Adrenal gland (tissue), 9 donors: ENCODE measurements at regions not wholly inside any gene's neighbourhood (a gene's known extent, or its start where the extent isn't known, plus 50 kb on each side); places are given as distances from the start of the nearest gene placed in this dataset.

Experiments
- DNase-seq, 7 donors: peaks; one replicate each; pipeline ENCODE4 v3.0.0-alpha.2; 2019 to 2020
- H3K27ac ChIP-seq, 5 donors: fragments of 200-600 bp; sonication (generic) in 4 of 5; 1 replicate in 3 of 5; 2 replicates in 2 of 5; pipeline versions ENCODE4 v1.5.1 to v1.8.0; 2016 to 2020; ENCODE audit warnings: mild to moderate bottlenecking in 1 of 5
- H3K27me3 ChIP-seq: fragments of 200-600 bp; 2 replicates; pipeline ENCODE4 v1.8.0; 2021
- H3K36me3 ChIP-seq, 2 donors: fragments of 200-600 bp; replicated peaks in 1 of 2; 1 replicate in 1 of 2; 2 replicates in 1 of 2; pipeline versions ENCODE4 v1.5.1 to v1.8.0; 2018 to 2022
- H3K4me1 ChIP-seq, 2 donors: fragments of 200-600 bp; replicated peaks in 1 of 2; 1 replicate in 1 of 2; 2 replicates in 1 of 2; pipeline versions ENCODE4 v1.5.1 to v1.8.0; 2018 to 2021
- H3K4me3 ChIP-seq, 4 donors: fragments of 200-600 bp; sonication (generic) in 3 of 4; one replicate each; pipeline ENCODE4 v1.5.1; 2016 to 2018
- H3K9me3 ChIP-seq, 3 donors: fragments of 200-600 bp; sonication (generic) in 1 of 3; replicated peaks in 1 of 3; 1 replicate in 2 of 3; 2 replicates in 1 of 3; pipeline versions ENCODE4 v1.5.1 to v1.8.0; 2016 to 2021
- POLR2A ChIP-seq, 2 donors: fragments of 450-650 bp; IDR thresholded peaks; one replicate each; pipeline ENCODE4 v1.6.1; 2017; ENCODE audit warnings: antibody characterized with exemption in 2 of 2, mild to moderate bottlenecking in 2 of 2, moderate library complexity in 1 of 2
- WGBS, 4 donors: extraction: QIAGEN DNeasy Blood & Tissue Kit in 2 of 4; methylation state at CpG; one replicate each; pipeline versions ENCODE4 v1.1.5 to v1.1.7; 2013 to 2017; 5-methylcytosine and 5-hydroxymethylcytosine counted together
- intact Hi-C, 2 donors: fragments of 100-400 bp; cut with DNase I; formaldehyde crosslinking; loops; one replicate each; pipeline versions ENCODE4 v1.14.1 to v1.15.0; 2022 to 2023
- TF ChIP-seq, protein P1 (sequence below), 6 experiments: fragments of 450-650 bp in 4 of 6; fragments of 200-600 bp in 2 of 6; sonication (generic) in 1 of 6; IDR thresholded peaks; 1 replicate in 5 of 6; 2 replicates in 1 of 6; pipeline versions ENCODE4 v1.5.1 to v1.8.0; 2016 to 2021; ENCODE audit warnings: antibody characterized with exemption in 6 of 6, mild to moderate bottlenecking in 2 of 6, moderate library complexity in 1 of 6
- donor health status: healthy with polysubstance abuse.
- donor health status: Bipolar disorder and iron deficiency.
- donor health status: DM: yes; HTN: yes; CAD: no.
- donor health status: DM: no; HTN: no; CAD: no.
- donor health status: DM: no; HTN: no; CAD: no.

DNA sequence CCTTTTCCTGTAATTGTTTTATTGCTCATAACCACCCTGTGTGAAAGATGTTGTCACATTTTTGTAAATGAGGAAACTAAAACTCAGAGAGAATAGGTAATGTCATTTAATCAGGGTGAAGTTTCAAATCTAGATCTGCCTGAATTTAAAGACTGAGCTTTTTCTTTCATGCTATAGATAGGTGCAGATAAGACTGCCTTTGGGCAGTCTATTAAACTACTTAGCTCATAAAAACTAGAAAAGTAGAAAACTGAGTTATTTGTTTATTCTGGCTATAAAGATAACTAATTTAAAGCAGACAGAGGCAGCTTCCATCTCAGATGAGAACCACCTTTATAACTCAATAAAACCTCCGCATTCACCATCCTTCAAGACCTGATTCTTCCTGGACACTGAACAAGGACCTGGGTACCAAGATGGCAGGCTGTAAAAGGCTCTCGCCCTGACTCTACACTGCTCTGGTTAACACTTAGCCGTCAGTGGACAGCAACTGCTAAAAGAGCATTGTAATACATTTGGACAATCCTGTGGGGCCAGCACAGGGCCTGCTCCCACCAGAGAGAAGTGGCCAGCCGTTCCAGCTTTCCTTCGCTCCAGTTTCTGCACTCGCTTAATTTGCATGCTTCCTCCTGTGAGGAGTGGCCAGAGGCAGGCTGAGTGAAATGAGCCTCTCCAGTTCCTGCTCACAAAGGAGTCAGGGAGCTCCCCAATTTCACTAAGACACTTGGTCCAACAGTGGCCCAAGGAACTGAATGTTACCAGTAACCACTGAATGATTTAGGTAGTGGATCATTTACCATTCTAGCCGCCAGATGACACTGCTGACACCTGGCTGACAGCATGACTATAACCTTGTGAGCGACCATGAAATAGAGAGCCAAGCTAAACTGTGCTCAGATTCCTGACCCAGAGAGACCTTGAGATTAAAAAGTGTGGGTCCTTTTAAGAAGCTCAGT is 566.4 kb downstream of the EFNA5 start:
- Histone ChIP-seq H3K4me3 (no peak overlapping the region), H3K27ac (no peak overlapping the region), H3K36me3 (no peaks in the 10 kb centered on the region), H3K9me3 (no peaks in the 10 kb centered on the region), H3K27me3 (no peaks in the 10 kb centered on the region), H3K4me1 (no peaks in the 10 kb centered on the region)
- intact Hi-C loops: no loop called here
- TF ChIP-seq, protein P1, sequence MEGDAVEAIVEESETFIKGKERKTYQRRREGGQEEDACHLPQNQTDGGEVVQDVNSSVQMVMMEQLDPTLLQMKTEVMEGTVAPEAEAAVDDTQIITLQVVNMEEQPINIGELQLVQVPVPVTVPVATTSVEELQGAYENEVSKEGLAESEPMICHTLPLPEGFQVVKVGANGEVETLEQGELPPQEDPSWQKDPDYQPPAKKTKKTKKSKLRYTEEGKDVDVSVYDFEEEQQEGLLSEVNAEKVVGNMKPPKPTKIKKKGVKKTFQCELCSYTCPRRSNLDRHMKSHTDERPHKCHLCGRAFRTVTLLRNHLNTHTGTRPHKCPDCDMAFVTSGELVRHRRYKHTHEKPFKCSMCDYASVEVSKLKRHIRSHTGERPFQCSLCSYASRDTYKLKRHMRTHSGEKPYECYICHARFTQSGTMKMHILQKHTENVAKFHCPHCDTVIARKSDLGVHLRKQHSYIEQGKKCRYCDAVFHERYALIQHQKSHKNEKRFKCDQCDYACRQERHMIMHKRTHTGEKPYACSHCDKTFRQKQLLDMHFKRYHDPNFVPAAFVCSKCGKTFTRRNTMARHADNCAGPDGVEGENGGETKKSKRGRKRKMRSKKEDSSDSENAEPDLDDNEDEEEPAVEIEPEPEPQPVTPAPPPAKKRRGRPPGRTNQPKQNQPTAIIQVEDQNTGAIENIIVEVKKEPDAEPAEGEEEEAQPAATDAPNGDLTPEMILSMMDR (IDR thresholded peaks at IDR 0.05): no peak
- no peak for TF ChIP-seq POLR2A (IDR thresholded peaks at IDR 0.05)
- DNase-seq: no peak
- WGBS, 4 donors: 75 to 84% (median 79%) methylated on average over 8 of the region's 8 CpGs

DNA sequence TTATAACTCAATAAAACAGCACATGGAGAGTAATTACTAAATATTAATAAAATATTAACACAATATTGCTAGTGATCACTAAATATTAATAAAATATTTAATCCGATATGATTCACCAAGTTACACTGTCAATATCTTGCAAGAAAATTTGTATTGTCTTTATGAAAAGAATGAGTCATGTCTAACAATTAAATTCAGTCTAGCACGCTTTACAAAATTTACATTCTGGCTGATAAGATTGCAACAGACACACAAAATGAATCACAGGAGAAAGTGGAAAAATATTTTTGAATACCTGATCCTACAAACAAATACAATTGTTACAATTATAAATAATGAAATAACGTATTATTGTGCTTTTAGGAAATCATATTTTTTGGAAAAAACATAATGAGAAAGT is 567.2 kb downstream of the EFNA5 start:
- H3K9me3 ChIP-seq: no peaks in the 10 kb centered on the region
- H3K4me1 ChIP-seq: no peaks in the 10 kb centered on the region
- H3K4me3 ChIP-seq: no peak overlapping the region
- no peak for DNase-seq
- H3K27me3 ChIP-seq: no peaks in the 10 kb centered on the region
- intact Hi-C loops: no loop called here
- TF ChIP-seq, protein P1 (IDR thresholded peaks at IDR 0.05): no peak
- TF ChIP-seq POLR2A (IDR thresholded peaks at IDR 0.05): no peak
- H3K27ac ChIP-seq: no peak overlapping the region
- WGBS, 4 donors: 89 to 93% (median 91%) methylated on average over 3 of the region's 3 CpGs
- H3K36me3 ChIP-seq: no peaks in the 10 kb centered on the region

DNA sequence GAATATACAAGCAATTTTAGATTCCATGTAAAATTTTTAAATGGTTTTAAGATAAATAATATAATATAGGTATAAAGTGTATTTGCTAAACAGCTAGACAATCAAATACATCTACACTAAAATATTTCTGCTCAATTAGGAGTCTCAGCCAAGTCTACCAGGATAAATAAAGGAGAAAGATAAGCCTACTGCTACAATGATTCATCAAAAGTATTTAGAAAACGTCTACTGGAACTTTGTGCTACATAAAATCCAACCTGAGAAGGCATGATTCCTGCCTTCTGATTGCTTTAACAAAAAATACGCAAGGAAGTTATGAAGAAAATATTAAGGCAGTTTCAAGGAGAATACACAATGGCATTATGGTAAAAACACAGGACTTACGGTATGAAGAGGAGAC is 570.6 kb downstream of the EFNA5 start:
- peaks cover 0 to 5% (median 0%) of the 10 kb centered on the region in 3 donors for H3K9me3 ChIP-seq
- H3K36me3 ChIP-seq: no peaks in the 10 kb centered on the region
- no peak overlapping the region for H3K27ac ChIP-seq
- no peak overlapping the region for H3K4me3 ChIP-seq
- 69 to 78% (median 70%) methylated on average over 3 of the region's 3 CpGs for whole genome bisulfite sequencing, 4 donors
- H3K4me1 ChIP-seq: no peaks in the 10 kb centered on the region
- no peak for DNase-seq
- intact Hi-C loops: no loop called here
- TF ChIP-seq, protein P1 (IDR thresholded peaks at IDR 0.05): no peak
- no peak for TF ChIP-seq POLR2A (IDR thresholded peaks at IDR 0.05)
- H3K27me3 ChIP-seq: no peaks in the 10 kb centered on the region

DNA sequence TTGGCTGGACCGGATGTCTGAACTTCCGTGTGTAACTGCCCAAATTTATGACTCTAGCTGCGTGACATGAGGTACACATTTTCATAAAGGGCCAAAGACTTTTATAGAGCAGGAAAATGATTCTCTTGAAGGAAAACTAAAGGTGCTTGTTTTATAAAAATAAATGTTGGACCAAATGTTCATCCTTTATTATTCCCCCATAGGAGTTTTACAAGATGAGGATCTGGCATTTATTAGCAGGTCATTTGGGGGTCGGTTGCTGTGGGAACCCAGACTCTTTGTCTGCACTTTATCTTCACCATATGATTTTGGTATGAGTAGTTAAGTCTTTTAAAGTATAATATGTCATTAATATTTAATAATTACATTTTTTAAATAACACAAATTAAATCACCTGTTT is 571.2 kb downstream of the EFNA5 start:
- H3K27me3 ChIP-seq: no peaks in the 10 kb centered on the region
- 70 to 83% (median 76%) methylated on average over 4 of the region's 4 CpGs for WGBS, 4 donors
- no peaks in the 10 kb centered on the region for H3K36me3 ChIP-seq
- no peaks in the 10 kb centered on the region for H3K4me1 ChIP-seq
- no peak overlapping the region for H3K27ac ChIP-seq
- H3K9me3 ChIP-seq: peaks cover 0 to 5% (median 0%) of the 10 kb centered on the region in 3 donors
- intact Hi-C loops: no loop called here
- H3K4me3 ChIP-seq: no peak overlapping the region
- no peak for DNase-seq
- TF ChIP-seq POLR2A (IDR thresholded peaks at IDR 0.05): no peak
- TF ChIP-seq, protein P1 (IDR thresholded peaks at IDR 0.05): no peak
